ENCODE measurements at regions not wholly inside any gene's neighbourhood (a gene's known extent, or its start where the extent isn't known, plus 50 kb on each side); places are given as distances from the start of the nearest gene placed in this dataset.
A peak's percentile ranks its signal among the peaks of the same experiment; 100 is the strongest.

GRCh38 chr11:113555071-113555619 lies 79.9 kb upstream of the DRD2 start:
- H3K9me3 ChIP-seq = peaks cover 3% of the 10 kb centered on the region; the same call in 1 of the 2 replicates
- peaks cover 71% of the 10 kb centered on the region for H3K4me1 ChIP-seq
- H3K27me3 ChIP-seq (replicated peaks; ENCODE audit: control insufficient read depth, insufficient read depth, low read length) = no peaks in the 10 kb centered on the region
- TF ChIP-seq, protein P1, sequence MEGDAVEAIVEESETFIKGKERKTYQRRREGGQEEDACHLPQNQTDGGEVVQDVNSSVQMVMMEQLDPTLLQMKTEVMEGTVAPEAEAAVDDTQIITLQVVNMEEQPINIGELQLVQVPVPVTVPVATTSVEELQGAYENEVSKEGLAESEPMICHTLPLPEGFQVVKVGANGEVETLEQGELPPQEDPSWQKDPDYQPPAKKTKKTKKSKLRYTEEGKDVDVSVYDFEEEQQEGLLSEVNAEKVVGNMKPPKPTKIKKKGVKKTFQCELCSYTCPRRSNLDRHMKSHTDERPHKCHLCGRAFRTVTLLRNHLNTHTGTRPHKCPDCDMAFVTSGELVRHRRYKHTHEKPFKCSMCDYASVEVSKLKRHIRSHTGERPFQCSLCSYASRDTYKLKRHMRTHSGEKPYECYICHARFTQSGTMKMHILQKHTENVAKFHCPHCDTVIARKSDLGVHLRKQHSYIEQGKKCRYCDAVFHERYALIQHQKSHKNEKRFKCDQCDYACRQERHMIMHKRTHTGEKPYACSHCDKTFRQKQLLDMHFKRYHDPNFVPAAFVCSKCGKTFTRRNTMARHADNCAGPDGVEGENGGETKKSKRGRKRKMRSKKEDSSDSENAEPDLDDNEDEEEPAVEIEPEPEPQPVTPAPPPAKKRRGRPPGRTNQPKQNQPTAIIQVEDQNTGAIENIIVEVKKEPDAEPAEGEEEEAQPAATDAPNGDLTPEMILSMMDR (IDR thresholded peaks at IDR 0.05; ENCODE audit: insufficient read depth in 1 of 2, low read depth in 1 of 2, low read length in 1 of 2, severe bottlenecking in 1 of 2, unreplicated experiment in 1 of 2) = no peak
- H3K4me3 ChIP-seq (ENCODE audit: low read depth, low read length) = no peak overlapping the region
- H3K36me3 ChIP-seq (ENCODE audit: control insufficient read depth, insufficient read depth, low read length) = no peaks in the 10 kb centered on the region
- CTCF ChIA-PET = interaction anchor here (0.6 to 3.2 kb wide), 6 partner anchors 11 to 182 kb away, joined by 3 to 18 read pairs (median 4); no protein-coding TSS in a partner anchor
- Mint-ChIP-seq H3K4me1 (ENCODE audit: low read depth, unreplicated experiment) (peaks cover 51% of the 10 kb centered on the region), H3K9me3 (ENCODE audit: unreplicated experiment) (peaks cover 20% of the 10 kb centered on the region), H3K36me3 (ENCODE audit: insufficient read depth, unreplicated experiment) (no peaks in the 10 kb centered on the region), H3K27ac (ENCODE audit: unreplicated experiment) (peak overlapping the region; percentile 7), H3K27me3 (ENCODE audit: insufficient read depth, unreplicated experiment) (no peaks in the 10 kb centered on the region), H3K4me3 (ENCODE audit: unreplicated experiment) (no peak overlapping the region)
- intact Hi-C loops (cut with micrococcal nuclease; ENCODE audit: unreplicated experiment) = loop anchor here (2.0 kb wide), 2 partner anchors 110 to 176 kb away; no protein-coding TSS in a partner anchor
- BruUV-seq (replicated peaks) = no TSS peak
- DNase-seq = peak in 1 of 2 experiments; percentile 53
- POLR2A ChIA-PET = interaction anchor here (0.6 to 0.7 kb wide), 2 partner anchors 22 to 1464 kb away, joined by 3 to 5 read pairs; no protein-coding TSS in a partner anchor

DNA sequence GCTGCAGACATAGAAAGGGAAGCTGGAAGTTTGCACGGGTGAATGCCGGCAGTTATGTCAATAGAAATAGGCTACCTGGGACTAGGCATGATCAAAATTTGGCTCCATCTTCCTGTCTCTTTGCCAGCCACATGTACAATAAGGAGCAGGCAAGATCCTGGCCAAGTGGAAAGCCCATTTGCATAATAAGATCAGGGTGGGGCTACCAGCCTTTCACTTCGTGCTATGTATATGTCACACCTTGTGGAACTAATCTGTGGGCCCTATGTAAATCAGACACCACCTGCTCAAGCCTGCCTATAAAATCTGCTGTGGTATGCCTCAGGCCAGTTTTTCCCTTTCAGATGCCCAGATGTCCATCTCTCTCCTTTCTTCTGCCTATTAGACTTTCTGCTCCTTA lies 79.3 kb upstream of the DRD2 start:
- ChIA-PET POLR2A (no interaction called here), CTCF (interaction anchor here (0.8 to 3.2 kb wide), 5 partner anchors 16 to 176 kb away, joined by 3 to 18 read pairs (median 4); no protein-coding TSS in a partner anchor)
- no peaks in the 10 kb centered on the region for H3K36me3 Mint-ChIP-seq (ENCODE audit: insufficient read depth, unreplicated experiment)
- Histone ChIP-seq H3K4me3 (ENCODE audit: low read depth, low read length) (no peak overlapping the region), H3K36me3 (ENCODE audit: control insufficient read depth, insufficient read depth, low read length) (no peaks in the 10 kb centered on the region), H3K4me1 (peaks cover 65% of the 10 kb centered on the region), H3K9me3 (peaks cover 3% of the 10 kb centered on the region; the same call in 1 of the 2 replicates), H3K27me3 (replicated peaks; ENCODE audit: control insufficient read depth, insufficient read depth, low read length) (no peaks in the 10 kb centered on the region)
- BruUV-seq (replicated peaks) = no TSS peak
- H3K4me3 Mint-ChIP-seq (ENCODE audit: unreplicated experiment) = no peak overlapping the region
- peaks cover 53% of the 10 kb centered on the region for H3K4me1 Mint-ChIP-seq (ENCODE audit: low read depth, unreplicated experiment)
- TF ChIP-seq, protein P1 (IDR thresholded peaks at IDR 0.05; ENCODE audit: insufficient read depth in 1 of 2, low read depth in 1 of 2, low read length in 1 of 2, severe bottlenecking in 1 of 2, unreplicated experiment in 1 of 2) = no peak
- intact Hi-C loops (cut with micrococcal nuclease; ENCODE audit: unreplicated experiment) = loop anchor here (1.0 to 2.0 kb wide), 3 partner anchors 16 to 176 kb away; no protein-coding TSS in a partner anchor
- DNase-seq = no peak
- peak overlapping the region; percentile 7 for H3K27ac Mint-ChIP-seq (ENCODE audit: unreplicated experiment)
- peaks cover 20% of the 10 kb centered on the region for H3K9me3 Mint-ChIP-seq (ENCODE audit: unreplicated experiment)
- no peaks in the 10 kb centered on the region for H3K27me3 Mint-ChIP-seq (ENCODE audit: insufficient read depth, unreplicated experiment)

GRCh38 chr11:113553915-113554314 lies 78.7 kb upstream of the DRD2 start:
- Mint-ChIP-seq H3K36me3 (ENCODE audit: insufficient read depth, unreplicated experiment) (no peaks in the 10 kb centered on the region), H3K4me3 (ENCODE audit: unreplicated experiment) (no peak overlapping the region), H3K9me3 (ENCODE audit: unreplicated experiment) (peaks cover 20% of the 10 kb centered on the region), H3K27ac (ENCODE audit: unreplicated experiment) (peak overlapping the region; percentile 65), H3K4me1 (ENCODE audit: low read depth, unreplicated experiment) (peaks cover 49% of the 10 kb centered on the region), H3K27me3 (ENCODE audit: insufficient read depth, unreplicated experiment) (no peaks in the 10 kb centered on the region)
- H3K36me3 ChIP-seq (ENCODE audit: control insufficient read depth, insufficient read depth, low read length) = no peaks in the 10 kb centered on the region
- DNase-seq = peak in 1 of 2 experiments; percentile 42
- H3K27me3 ChIP-seq (replicated peaks; ENCODE audit: control insufficient read depth, insufficient read depth, low read length) = no peaks in the 10 kb centered on the region
- H3K4me3 ChIP-seq (ENCODE audit: low read depth, low read length) = no peak overlapping the region
- intact Hi-C loops (cut with micrococcal nuclease; ENCODE audit: unreplicated experiment) = loop anchor here (1.0 to 2.0 kb wide), 4 partner anchors 16 to 177 kb away; no protein-coding TSS in a partner anchor
- BruUV-seq (replicated peaks) = no TSS peak
- POLR2A ChIA-PET = no interaction called here
- TF ChIP-seq, protein P1 (IDR thresholded peaks at IDR 0.05; ENCODE audit: insufficient read depth in 1 of 2, low read depth in 1 of 2, low read length in 1 of 2, severe bottlenecking in 1 of 2, unreplicated experiment in 1 of 2) = peak; percentile 35 to 39
- H3K4me1 ChIP-seq = peaks cover 61% of the 10 kb centered on the region
- peaks cover 3% of the 10 kb centered on the region; the same call in 1 of the 2 replicates for H3K9me3 ChIP-seq
- CTCF ChIA-PET = interaction anchor here (0.7 to 3.2 kb wide), 8 partner anchors 15 to 242 kb away, joined by 3 to 18 read pairs (median 4); no protein-coding TSS in a partner anchor
